GM19372 (cell line): ENCODE measurements at regions not wholly inside any gene's neighbourhood (a gene's known extent, or its start where the extent isn't known, plus 50 kb on each side); places are given as distances from the start of the nearest gene placed in this dataset.

Experiments used
- ATAC-seq: cut with Tn5 transposase; IDR thresholded peaks from one replicate; pipeline ENCODE4 v1.9.1; 2021; ENCODE audit warnings: mild to moderate bottlenecking, low read depth, moderate library complexity; ENCODE audit not compliant: unreplicated experiment

DNA sequence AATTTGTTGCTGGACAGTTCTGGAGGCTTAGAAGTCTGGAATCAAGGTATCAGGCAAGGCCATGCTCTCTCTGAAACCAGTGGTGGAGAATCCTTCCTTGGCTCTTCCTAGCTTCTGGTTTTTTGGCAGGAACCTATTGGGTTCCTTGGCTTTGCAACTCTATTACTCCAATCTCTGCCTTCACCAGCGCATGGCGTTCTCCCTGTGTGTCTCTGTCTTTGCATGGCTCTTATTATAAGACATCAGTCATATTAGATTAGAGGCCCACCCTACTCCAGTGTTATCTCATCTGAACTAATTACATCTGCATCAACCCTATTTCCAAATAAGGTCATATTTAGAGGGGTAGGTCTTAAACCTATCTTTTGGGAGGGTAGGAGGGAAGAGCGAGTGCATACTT, 358.1 kb upstream of the RARB start:
- no peak for ATAC-seq

DNA sequence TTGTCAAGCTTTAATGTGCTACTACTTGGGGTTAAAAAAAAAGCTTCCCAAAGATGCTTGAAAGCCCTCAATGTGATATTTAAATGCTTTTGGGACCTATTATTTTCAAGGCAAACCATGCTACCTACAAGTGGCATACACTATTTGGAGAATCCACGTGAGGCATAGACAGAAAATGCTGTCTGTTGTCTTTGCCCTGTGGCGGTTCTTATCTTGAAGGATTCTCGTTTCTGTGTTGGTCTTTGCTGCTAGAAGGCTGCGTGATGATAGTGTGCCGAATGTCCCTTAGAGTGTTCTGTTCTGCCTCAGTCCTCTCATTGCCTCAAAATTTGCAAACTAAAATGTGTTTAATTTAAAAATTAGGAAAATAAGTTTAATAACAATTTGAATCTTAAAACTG, 356.2 kb upstream of the RARB start:
- ATAC-seq, result no peak

DNA sequence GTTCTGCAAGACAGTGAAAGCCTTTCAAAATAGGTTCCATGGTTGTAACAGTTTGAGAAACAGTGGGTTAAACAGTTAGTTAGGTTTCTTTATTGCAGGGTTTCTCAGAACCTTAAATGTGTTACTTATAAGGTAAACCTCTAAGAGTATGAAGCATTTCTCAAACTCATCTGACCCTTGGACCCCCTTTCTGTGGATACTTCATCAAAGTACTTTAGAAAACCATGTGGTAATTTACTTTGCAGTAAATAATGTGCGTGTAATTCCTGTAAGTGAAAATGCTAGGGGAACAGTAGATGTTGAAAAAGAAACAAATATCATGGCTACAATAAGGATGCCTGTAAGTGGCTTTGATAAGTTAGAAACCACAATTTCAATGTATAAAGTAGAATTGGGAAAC, 354.6 kb upstream of the RARB start:
- ATAC-seq, result no peak

GRCh38 chr3:25074149-25074548, 353.9 kb upstream of the RARB start:
- ATAC-seq, result no peak

GRCh38 chr3:25080461-25080860, 347.6 kb upstream of the RARB start:
- ATAC-seq, result no peak

DNA sequence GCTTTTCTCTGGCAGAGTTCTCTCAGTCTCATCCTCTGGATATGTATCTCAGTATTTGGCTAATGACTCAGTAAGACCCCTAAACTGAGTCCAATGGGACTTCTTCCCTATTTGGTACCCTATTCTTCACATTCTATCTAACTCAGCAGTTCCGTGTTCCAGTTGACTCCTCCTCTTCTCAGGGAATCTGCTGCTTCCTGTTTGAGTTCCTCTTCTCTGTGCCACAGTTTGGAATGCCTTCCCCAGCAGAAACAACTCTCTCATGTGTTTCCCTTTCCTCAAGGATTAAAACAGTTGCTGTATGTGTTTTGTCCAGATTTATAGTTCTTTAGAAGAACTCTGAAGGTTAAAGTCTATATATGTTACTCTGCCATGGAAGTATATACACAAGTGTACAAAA, 344.0 kb upstream of the RARB start:
- ATAC-seq, result no peak

GRCh38 chr3:25086721-25087120, 341.3 kb upstream of the RARB start:
- ATAC-seq, result no peak

DNA sequence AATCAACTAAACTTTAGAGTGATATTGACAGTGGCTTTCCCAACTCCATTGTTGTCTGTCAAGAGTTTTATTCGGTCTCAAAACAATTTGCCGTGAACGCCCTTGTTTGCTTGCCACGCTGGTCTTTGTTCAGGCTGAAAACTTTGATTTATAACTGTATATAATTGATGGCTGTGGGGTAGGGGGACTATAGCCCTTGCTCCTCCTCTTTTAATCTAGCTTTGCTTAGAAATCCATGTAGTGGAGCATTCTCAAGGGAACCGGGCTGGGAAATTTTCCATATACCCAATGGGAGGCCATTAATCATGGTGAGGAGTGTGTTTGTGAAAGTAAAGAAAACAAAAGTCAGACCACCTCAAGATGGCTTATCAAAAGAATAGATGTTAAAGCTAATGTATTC, 339.8 kb upstream of the RARB start:
- no peak for ATAC-seq

- no peak for ATAC-seq
These were observed 337.2 kb upstream of the RARB start for GRCh38 chr3:25090698-25091453.

DNA sequence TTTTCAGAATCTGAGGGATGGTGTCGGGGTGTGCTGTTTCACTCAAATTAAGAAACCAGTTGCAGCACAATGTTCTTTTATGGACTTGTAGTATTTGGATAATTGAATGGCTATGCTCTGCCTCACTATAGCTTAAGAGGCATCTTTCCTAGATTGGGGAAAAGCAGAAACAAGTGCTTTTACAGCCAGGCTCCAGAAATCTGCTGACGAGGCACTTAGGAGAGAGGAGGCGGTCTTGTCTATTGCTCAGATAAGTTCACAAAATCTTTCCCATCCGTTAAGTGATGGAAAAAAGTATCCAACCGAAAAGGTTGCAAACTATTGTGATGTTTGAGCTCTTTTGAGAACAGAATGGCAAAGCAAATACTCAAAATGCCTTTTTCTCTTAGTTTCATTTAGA, 336.1 kb upstream of the RARB start:
- ATAC-seq, result no peak

DNA sequence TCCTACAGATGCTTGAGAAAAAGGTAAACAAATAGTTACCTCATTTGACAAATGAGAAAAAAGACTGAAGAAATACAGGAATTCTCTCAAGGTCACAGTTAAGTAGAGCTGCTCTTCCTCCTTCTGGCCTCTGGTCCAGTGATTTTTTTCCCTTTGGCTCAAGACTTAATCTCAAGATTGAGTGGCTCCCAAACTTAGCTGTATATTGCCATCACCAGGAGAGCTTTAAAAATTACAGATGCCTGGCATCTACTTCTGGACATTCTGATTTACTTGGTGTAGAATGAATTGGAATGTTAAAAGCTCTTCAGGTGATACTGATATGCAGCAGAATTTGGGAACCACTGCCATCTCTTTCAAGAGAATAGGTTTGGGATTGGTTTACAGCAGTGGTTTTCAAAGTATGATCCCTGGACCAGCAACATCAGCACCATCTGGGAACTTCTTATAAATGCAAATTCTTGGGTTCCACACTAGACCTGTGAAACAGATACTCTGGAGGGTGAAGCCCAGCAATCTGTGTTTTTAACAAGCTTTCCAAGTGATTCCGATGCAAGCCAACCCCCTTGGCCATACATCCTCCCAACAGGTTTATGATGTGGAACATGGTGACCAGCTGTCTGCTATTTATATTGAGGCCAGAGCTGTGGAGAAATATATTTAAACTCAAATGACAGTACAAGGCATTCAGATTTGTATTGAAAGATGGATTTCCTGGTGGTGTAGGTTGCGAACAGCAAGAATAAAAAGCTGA, 333.0 kb upstream of the RARB start:
- ATAC-seq, result no peak

- ATAC-seq, result no peak
These were observed 331.5 kb upstream of the RARB start for GRCh38 chr3:25096536-25096935.

DNA sequence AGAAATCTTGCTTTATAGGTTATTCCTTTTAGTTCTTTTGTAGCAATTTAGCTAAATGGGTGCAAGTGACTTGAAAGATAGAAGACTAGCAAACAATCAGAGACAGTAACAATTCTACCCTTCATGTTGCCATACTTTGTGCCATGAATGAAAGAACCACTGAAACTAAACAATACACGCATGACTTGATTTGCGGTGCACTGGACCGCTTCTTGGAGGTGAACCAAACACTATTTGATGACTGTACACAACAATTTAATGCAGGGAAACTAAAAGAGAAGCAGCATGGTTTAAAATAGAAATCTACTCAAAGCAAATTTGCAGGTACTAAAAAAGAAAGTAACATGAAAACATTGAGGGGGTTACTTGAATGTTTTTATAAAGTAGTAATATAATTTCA, 331.0 kb upstream of the RARB start:
- no peak for ATAC-seq

- no peak for ATAC-seq
These were observed 328.4 kb upstream of the RARB start for GRCh38 chr3:25099666-25100065.

DNA sequence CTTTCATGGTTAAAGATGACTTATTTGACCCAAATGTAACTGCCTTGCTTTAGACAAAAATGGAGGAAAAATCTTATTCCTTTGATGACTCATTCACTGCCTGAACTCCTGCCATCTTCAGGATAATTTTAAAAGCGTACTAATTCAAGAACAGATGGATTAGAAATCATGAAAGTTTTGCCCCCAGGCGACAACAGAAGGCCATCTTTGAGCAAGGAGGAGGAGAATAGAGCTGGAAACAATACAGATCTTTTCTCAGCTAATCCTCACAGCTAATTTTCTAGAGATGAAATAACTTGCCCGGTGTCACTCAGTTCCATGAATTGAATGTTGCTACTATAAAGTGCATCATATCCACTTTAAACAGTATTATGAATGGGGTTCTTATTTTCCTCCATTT, 324.7 kb upstream of the RARB start:
- ATAC-seq, result no peak

DNA sequence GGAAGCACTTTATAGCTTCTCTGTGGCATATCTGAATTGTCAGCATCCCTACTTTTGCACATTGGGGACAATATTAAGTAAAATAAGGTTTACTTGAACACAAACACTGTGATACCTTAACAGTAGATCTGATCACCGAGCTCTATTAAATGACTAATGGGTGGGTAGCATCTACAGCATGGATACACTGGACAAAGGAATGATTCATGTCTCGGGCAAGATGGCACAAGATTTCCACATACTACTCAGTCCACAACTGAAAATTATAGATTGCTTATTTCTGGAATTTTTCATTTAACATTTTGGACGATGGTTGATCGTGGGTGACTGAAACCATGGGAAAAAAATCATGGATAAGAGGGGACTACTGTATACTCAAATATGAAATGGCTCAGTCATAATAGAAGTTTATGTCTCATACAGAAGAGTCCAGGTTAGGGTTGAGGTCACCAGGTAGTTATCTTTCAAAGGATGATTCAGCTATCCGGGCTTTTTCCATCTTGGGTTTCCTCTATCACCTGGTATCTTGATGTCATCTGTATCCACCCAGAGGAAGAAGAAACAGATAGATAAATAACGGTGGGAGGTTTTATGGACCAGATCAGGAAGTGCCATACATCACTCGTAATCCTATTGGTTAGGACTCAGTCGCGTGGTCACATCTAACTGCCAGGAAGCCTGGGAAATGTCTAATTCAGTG, 320.0 kb upstream of the RARB start:
- no peak for ATAC-seq

DNA sequence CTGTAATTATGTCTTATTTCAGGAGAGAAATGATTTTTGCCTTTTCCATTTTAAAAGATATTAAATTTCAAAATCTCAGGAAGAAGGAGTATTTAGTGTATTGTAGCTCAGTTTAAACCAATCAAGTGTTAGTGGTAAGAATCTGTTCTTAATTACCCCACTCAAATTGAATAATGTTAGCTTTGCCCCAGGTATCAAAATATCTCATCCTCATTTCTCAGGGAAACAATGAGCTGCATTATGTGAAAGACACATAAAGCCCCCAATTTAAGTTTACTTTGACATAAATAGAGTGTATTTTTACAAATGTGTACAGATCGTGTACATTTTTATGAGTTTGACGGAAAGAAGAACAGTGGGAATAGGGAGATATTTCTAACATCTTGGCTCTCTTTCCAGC, 317.4 kb upstream of the RARB start:
- ATAC-seq, result no peak

DNA sequence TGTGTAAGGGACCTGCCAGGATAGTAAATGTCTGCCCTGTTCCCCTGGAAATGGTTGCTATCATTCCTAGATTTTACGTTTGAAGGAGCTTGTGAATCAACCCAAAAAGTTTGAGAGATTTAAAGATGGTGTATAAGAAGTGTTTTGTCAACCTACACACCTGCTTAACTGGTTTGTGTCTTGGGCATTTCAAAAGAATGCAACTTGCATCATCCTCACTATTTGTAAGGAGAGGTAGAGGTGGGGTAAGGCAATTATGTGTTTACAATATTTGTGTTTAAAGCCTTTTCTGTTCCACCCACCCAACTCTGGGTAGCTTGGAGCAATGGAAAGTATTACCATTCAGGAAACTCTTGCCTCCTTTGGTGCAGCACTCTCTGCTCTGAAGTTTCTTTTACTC, 314.2 kb upstream of the RARB start:
- no peak for ATAC-seq

DNA sequence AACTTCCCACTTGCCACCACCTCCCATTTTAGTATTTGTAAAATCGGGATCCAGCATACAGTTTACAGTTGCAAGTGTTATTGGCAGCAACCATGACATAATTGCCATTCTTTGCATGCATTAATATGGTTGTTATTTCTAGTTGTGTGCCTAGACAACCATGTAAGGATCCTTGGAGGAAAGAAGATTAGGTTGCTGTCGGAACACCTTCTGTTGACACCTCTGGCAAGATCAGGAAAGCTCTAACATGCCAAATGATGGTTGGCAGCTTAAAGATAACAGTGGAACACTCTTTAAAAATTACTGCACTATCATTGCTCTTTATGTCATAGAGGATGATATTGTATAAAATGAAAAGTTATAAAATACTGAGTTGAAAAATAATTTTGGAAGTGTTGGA, 313.5 kb upstream of the RARB start:
- ATAC-seq, result no peak

DNA sequence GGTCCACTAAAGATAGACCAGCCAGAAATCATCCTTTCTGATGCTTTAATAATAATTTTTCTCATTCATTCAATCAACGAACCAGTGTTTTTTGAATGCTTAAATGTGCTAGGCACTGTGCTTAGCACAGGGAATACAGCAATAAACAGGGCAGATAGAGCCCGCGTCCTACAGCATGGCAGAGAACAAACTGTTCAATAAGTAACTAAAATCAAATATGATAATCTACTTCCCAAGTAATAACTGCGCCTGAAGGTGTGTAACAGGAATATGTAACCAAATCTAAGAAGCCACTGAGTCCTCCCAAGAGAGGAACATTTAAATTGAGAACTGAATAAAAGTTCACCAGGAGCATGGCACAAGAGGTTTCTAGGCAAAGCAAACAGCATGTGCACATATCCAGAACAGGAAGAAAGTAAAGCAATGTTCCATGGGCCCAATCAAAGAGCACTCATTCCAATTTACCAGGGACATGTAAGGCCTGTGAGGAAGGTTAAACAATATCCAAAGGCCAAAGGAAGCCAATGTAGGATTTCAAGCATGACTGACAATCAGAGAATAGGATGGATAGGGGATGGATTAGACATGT, 311.0 kb upstream of the RARB start:
- no peak for ATAC-seq

DNA sequence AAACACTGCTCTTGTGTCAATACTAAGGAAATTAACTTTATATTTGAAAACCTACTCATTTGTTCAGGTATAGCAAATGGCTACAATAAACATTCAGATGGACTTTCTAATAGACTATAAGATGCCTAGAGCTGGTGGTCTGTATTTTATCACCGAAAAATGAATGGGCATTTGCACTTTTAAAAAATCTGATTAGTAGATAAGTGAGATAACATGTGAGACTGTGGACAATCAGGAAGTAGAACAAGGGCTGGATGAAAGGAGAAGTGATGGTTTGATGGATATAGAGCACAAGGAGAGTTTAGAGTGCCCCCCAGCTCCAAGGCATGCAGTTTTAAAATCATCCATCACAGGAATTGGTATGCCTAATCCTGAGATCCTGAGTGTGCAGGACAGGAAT, 308.4 kb upstream of the RARB start:
- no peak for ATAC-seq
